ENCODE measurements at regions not wholly inside any gene's neighbourhood (a gene's known extent, or its start where the extent isn't known, plus 50 kb on each side); places are given as distances from the start of the nearest gene placed in this dataset.

DNA sequence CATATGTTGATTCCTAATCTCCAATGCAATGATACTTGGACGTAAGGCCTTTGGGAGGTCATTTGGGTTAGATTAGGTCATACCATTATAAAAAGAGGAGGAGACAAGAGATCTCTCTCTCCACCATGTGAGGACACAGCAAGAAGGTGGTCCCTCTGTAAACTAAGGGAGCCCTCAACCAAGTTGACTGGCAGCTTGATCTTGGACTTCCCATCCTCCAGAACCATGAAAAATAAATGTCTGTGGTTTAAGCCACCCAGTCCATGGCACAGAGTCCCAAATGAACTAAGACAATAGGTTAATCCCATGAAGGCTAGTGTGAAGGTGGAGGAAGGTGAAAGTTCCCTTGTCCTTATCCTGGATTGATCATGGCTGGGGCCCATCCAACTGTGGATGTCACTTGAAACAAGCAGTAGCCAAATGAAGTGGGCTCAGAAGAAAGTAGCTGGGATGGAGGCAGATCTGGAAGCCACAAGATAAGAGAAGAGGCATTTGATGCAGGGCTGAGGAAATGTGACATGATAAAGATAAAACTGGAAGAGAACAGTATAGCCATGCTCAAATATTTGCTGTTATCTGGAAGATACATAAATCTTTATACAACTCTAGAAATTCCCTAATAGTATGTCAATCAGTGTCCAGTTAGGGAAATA, 99.9 kb downstream of the BANF2 start:
- H3K4me1 Mint-ChIP-seq, result peaks cover 3% of the 10 kb centered on the region

DNA sequence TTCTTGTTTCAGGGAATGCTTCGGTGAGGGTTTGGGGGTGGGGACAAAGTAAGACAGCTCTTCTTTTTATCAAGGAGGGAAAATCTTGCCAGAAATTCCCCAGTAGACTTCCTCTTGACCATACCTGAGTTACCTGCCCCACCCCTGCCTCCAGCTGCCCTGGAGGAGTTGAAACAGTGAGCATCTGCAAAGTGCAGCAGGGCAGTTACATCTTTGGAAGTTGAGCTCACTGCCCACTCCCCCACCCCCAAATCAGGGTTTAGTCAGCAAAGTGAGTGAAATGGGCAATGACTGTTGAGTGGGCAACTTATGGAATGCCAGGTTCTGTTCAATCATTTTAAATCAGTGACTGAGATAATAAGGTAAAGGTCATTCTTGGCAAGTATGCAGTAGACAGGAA, 98.8 kb downstream of the BANF2 start:
- ATAC-seq, result no peak
- intact Hi-C loops (cut with DNase I, micrococcal nuclease), result no loop called here
- ChIA-PET CTCF (interaction anchor here (0.6 to 1.0 kb wide), 3 partner anchors 8 to 141 kb away, joined by 3 to 4 read pairs (median 3); no protein-coding TSS in a partner anchor), POLR2A (no interaction called here)
- H3K9me3 Mint-ChIP-seq (ENCODE audit: low read depth), result no peaks in the 10 kb centered on the region
- H3K4me3 Mint-ChIP-seq, result no peak overlapping the region
- H3K4me1 Mint-ChIP-seq, result peaks cover 3% of the 10 kb centered on the region
- no peak for DNase-seq
- no peaks in the 10 kb centered on the region for H3K36me3 Mint-ChIP-seq (ENCODE audit: low read depth)
- H3K27ac Mint-ChIP-seq, result no peak overlapping the region
- H3K27me3 Mint-ChIP-seq, result peaks cover 8% of the 10 kb centered on the region

More for the DNA sequence above, 99.9 kb downstream of the BANF2 start:
- peaks cover 8% of the 10 kb centered on the region for H3K27me3 Mint-ChIP-seq
- DNase-seq, result no peak
- ChIA-PET CTCF (interaction anchor here (0.6 kb wide), 1 partner anchor 44 kb away, joined by 3 read pairs; no protein-coding TSS in a partner anchor), POLR2A (no interaction called here)
- intact Hi-C loops (cut with DNase I, micrococcal nuclease), result no loop called here
- no peaks in the 10 kb centered on the region for H3K9me3 Mint-ChIP-seq (ENCODE audit: low read depth)
- ATAC-seq, result no peak
- no peak overlapping the region for H3K4me3 Mint-ChIP-seq
- H3K27ac Mint-ChIP-seq, result no peak overlapping the region
- no peaks in the 10 kb centered on the region for H3K36me3 Mint-ChIP-seq (ENCODE audit: low read depth)

DNA sequence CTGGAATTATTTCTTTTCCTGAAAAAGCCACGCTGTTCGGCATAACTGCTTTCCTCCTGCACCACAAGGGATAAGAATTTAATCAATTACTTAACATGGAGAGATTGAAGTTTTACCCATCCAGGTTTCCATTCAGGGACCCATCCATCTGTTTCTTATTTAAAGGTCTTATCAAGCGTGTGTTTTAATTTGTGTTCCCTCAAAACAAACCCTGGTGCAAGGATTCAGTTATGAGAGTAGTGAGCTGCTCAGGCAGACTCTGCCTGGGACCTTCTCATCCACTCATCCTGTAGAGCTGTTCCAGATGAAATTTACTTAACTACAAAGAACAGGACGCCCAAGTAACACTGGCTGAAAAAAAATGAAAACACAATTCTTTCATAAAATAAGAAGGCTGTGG, 97.8 kb downstream of the BANF2 start:
- H3K36me3 Mint-ChIP-seq (ENCODE audit: low read depth), result no peaks in the 10 kb centered on the region
- H3K4me1 Mint-ChIP-seq, result peaks cover 3% of the 10 kb centered on the region
- DNase-seq (no peak), ATAC-seq (no peak)
- ChIA-PET POLR2A (no interaction called here), CTCF (interaction anchor here (0.5 to 1.0 kb wide), 3 partner anchors 9 to 336 kb away, joined by 3 to 4 read pairs (median 4); no protein-coding TSS in a partner anchor)
- H3K9me3 Mint-ChIP-seq (ENCODE audit: low read depth), result no peaks in the 10 kb centered on the region
- no peak overlapping the region for H3K4me3 Mint-ChIP-seq
- H3K27me3 Mint-ChIP-seq, result peaks cover 8% of the 10 kb centered on the region
- intact Hi-C loops (cut with DNase I, micrococcal nuclease), result no loop called here
- H3K27ac Mint-ChIP-seq, result no peak overlapping the region

DNA sequence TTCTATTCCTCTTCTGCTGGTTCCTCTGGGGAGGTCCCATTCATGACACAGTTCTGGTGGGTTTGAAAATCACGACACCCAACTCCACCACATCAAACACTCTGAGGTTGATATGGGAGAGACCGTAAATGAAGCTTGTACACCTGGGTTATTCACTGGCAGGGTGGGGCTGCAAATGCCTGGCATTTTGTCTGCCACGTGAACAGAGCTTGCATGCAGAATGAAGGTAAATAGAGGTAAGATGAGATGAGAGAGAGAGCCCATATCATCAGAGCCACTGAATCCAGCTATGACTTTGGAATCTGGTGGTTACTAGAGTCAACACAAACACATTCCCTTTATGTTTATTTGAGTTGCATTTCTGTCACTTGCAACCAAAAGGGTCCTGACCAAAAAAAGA, 97.4 kb downstream of the BANF2 start:
- no peak for DNase-seq
- ATAC-seq, result no peak
- POLR2A ChIA-PET, result no interaction called here
- Mint-ChIP-seq H3K4me1 (peaks cover 3% of the 10 kb centered on the region), H3K36me3 (ENCODE audit: low read depth) (no peaks in the 10 kb centered on the region), H3K27me3 (peaks cover 8% of the 10 kb centered on the region), H3K27ac (no peak overlapping the region), H3K4me3 (no peak overlapping the region), H3K9me3 (ENCODE audit: low read depth) (no peaks in the 10 kb centered on the region)
- intact Hi-C loops (cut with DNase I, micrococcal nuclease), result no loop called here
- CTCF ChIA-PET, result no interaction called here

DNA sequence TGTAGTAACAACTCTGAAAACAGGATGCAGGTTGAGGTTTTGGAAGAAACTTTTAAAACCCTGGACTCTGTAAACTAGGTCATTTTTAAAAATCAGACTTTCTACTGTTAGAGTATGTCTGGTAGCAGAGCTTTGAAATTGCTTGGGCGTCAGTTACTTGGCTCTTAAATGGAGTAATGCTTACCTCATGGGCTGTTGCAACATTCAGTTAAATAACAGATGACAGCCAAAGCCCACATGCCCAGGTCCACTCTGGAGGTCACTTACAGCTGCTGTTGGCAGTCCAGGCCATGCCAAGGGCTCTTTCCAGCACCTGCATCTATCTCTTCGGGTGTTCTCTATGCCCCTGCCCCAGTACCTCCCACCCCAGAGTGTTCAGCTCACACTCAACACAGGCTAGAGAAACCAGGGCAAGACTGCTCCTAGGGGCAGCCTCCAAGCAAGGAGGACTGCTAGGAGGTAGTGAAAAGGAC, 96.4 kb downstream of the BANF2 start:
- Mint-ChIP-seq H3K4me1 (peaks cover 3% of the 10 kb centered on the region), H3K27ac (no peak overlapping the region), H3K36me3 (ENCODE audit: low read depth) (no peaks in the 10 kb centered on the region), H3K9me3 (ENCODE audit: low read depth) (no peaks in the 10 kb centered on the region), H3K4me3 (no peak overlapping the region), H3K27me3 (peaks cover 8% of the 10 kb centered on the region)
- ChIA-PET CTCF (no interaction called here), POLR2A (no interaction called here)
- ATAC-seq (no peak), DNase-seq (no peak)
- intact Hi-C loops (cut with DNase I, micrococcal nuclease), result no loop called here

DNA sequence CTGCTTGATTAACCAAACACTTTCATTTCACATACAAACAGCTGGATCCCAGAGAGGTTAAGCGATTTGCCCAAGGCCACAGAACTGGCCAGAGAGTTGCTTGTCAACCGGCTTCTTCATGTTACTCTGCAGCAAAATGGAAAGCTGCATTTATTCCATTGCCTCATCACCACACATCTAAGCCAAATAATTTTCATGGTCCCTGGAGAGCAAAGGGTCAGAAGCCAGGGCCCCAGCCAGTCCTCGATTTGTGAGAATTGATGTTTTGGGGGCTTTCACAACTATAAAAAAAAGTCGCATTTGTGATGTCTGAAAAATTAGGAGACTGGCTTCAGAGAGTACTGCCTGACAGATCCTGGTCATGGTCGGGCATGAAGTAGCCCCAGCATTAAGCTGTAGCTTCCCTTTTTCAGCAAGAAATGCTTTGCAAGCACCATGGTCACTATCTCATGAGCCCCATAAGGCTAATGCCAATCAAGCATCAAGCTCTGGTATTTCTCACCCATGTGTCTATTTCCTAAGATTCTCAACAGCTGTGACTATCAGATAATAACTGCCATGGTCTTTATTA, 95.8 kb downstream of the BANF2 start:
- CTCF ChIA-PET, result no interaction called here
- Mint-ChIP-seq H3K27me3 (peaks cover 8% of the 10 kb centered on the region), H3K4me3 (no peak overlapping the region), H3K4me1 (peaks cover 3% of the 10 kb centered on the region), H3K9me3 (ENCODE audit: low read depth) (no peaks in the 10 kb centered on the region), H3K36me3 (ENCODE audit: low read depth) (no peaks in the 10 kb centered on the region), H3K27ac (no peak overlapping the region)
- ATAC-seq, result no peak
- POLR2A ChIA-PET, result interaction anchor here (0.6 kb wide), 1 partner anchor 205 kb away, joined by 4 read pairs; no protein-coding TSS in a partner anchor
- intact Hi-C loops (cut with DNase I, micrococcal nuclease), result no loop called here
- DNase-seq, result no peak

DNA sequence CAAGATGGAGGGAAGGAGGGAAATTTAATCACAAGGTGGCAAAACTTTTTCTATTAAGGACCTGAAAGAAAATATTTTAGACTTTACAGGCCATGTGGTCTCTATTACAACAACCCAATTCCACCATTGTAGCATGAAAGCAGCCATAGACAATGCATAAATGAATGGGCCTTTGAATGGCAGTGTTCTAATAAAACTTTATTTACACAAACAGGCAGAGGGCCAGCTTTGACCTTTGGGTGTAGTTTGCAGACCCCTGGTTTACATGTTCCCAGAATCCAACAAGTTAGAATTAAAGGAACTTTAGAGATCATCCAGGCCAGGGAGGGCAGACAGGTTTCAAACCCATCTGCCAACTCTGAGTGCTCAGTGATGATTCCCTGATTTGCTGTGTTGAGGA, 95.2 kb downstream of the BANF2 start:
- DNase-seq (no peak), ATAC-seq (no peak)
- intact Hi-C loops (cut with DNase I, micrococcal nuclease), result no loop called here
- peaks cover 8% of the 10 kb centered on the region for H3K27me3 Mint-ChIP-seq
- ChIA-PET POLR2A (no interaction called here), CTCF (no interaction called here)
- H3K4me1 Mint-ChIP-seq, result peaks cover 3% of the 10 kb centered on the region
- H3K27ac Mint-ChIP-seq, result no peak overlapping the region
- H3K4me3 Mint-ChIP-seq, result no peak overlapping the region
- H3K9me3 Mint-ChIP-seq (ENCODE audit: low read depth), result no peaks in the 10 kb centered on the region
- no peaks in the 10 kb centered on the region for H3K36me3 Mint-ChIP-seq (ENCODE audit: low read depth)

DNA sequence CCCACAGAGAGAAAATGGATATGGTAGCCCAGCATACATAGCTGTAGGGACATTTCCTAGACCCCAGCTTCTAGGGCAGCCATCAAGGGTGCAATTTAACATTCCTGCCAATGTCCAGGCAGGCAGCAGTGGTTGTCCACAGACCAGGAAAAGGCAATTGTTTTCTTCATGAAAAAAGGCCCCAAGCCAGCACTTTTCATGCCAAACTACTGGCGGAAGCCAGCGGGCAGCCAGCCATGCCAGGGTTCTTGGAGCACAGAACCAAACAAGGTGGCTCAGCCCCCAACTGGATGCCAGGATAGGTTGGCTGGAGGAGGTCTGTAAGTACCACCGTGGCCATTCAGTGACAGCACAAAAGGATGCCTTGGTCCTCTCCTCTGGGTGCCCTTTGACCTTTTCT, 94.6 kb downstream of the BANF2 start:
- intact Hi-C loops (cut with DNase I, micrococcal nuclease), result no loop called here

DNA sequence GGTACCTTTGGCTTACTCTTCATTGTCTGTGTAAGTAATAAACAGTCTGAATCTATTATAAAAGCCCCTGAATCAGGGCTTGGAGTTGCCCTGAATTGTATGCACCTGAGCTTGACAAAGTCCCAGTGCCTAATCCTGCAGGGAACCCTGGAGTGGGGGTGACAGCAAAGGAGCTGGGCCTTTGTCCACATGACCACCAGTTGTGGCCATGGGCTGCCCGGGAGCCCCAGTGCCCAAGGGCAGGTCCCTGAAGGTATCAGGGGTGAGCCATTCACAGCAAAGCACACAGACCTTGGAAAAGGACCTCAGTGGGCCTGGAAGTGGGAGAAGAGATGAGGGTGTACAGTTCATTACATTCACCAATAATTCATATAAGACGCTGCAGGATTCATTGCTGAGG, 94.2 kb downstream of the BANF2 start:
- no peak overlapping the region for H3K27ac Mint-ChIP-seq
- DNase-seq (no peak), ATAC-seq (no peak)
- intact Hi-C loops (cut with DNase I, micrococcal nuclease), result no loop called here
- H3K4me1 Mint-ChIP-seq, result peaks cover 3% of the 10 kb centered on the region
- ChIA-PET POLR2A (no interaction called here), CTCF (no interaction called here)
- H3K36me3 Mint-ChIP-seq (ENCODE audit: low read depth), result no peaks in the 10 kb centered on the region
- no peak overlapping the region for H3K4me3 Mint-ChIP-seq
- H3K27me3 Mint-ChIP-seq, result peaks cover 5% of the 10 kb centered on the region
- H3K9me3 Mint-ChIP-seq (ENCODE audit: low read depth), result no peaks in the 10 kb centered on the region

More for the DNA sequence above, 94.6 kb downstream of the BANF2 start:
- no peak overlapping the region for H3K4me3 Mint-ChIP-seq
- ChIA-PET CTCF (no interaction called here), POLR2A (no interaction called here)
- no peaks in the 10 kb centered on the region for H3K36me3 Mint-ChIP-seq (ENCODE audit: low read depth)
- DNase-seq (no peak), ATAC-seq (no peak)
- H3K9me3 Mint-ChIP-seq (ENCODE audit: low read depth), result no peaks in the 10 kb centered on the region
- no peak overlapping the region for H3K27ac Mint-ChIP-seq
- peaks cover 3% of the 10 kb centered on the region for H3K4me1 Mint-ChIP-seq
- H3K27me3 Mint-ChIP-seq, result peaks cover 7% of the 10 kb centered on the region

DNA sequence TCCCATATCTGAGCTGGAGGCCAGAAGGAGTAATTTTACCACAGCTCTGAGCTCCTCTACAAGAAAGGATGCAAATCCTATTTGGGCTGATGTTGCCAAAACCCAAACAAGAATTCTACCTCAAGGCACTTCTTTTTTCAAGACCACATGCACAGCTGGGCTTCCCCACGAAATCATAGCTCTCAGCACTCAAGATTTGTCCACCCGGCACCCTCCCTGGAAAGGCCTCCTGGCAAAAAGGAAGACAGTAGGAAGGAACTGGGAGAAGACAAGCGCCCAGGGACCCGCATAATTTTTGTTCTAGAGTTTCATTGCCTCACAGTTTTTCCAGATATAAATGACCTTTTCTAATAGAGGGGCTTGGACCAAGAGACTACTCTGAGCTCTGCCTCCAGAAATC, 90.5 kb downstream of the BANF2 start:
- no peaks in the 10 kb centered on the region for H3K36me3 Mint-ChIP-seq (ENCODE audit: low read depth)
- no peaks in the 10 kb centered on the region for H3K9me3 Mint-ChIP-seq (ENCODE audit: low read depth)
- H3K27ac Mint-ChIP-seq, result no peak overlapping the region
- ATAC-seq (no peak), DNase-seq (no peak)
- CTCF ChIA-PET, result no interaction called here
- H3K4me3 Mint-ChIP-seq, result no peak overlapping the region
- intact Hi-C loops (cut with DNase I, micrococcal nuclease), result no loop called here
- POLR2A ChIA-PET, result no interaction called here
- H3K27me3 Mint-ChIP-seq, result no peaks in the 10 kb centered on the region
- H3K4me1 Mint-ChIP-seq, result no peaks in the 10 kb centered on the region

DNA sequence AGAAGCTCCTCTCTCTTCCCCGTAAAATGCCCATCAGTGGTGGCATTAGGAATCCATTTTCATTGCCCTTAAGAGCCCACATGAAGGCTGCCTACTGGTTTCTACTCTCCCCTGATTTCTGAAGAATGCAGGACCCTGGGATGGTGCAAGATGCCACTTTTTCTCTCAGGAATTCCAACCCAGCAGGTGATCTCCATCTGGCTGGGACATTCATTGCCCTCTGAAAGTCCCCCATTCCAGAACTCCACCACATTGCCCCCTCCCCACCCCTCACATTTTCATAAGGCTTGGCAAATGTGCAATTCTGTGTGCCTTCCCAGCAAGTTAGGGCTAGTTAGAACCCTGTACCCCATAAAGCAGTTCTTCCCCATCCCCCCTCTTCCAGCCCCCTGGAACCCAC, 88.0 kb downstream of the BANF2 start:
- no peak overlapping the region for H3K27ac Mint-ChIP-seq
- POLR2A ChIA-PET, result no interaction called here
- no peak for ATAC-seq

DNA sequence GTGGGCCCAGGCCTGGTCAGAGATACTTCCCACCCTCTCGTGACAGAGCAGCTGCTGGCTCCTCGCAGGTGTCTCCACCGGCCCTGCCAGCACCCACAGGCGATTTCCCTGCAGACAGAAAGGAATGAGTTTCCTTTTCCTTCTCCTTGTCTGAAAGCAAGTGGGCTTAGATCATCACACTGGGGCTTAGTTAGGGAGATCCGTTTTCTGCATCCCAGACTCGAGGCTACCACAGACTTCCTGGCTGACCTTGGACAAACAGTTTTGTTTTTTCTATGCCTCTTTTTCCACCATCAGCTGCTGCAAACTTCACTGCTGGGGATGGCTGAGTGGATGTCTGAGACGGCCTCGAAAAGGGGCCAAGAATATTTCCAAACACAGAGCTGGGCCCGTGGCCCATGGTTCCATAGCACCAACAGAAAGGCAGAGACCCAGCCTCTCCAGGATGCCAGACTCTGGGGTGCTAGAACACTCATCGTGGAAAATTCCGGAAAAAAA, 86.5 kb downstream of the BANF2 start:
- Mint-ChIP-seq H3K27me3 (no peaks in the 10 kb centered on the region), H3K9me3 (ENCODE audit: low read depth) (no peaks in the 10 kb centered on the region), H3K36me3 (ENCODE audit: low read depth) (no peaks in the 10 kb centered on the region), H3K4me1 (no peaks in the 10 kb centered on the region), H3K27ac (no peak overlapping the region), H3K4me3 (no peak overlapping the region)
- ChIA-PET POLR2A (no interaction called here), CTCF (interaction anchor here (1.1 kb wide), 1 partner anchor 28 kb away, joined by 3 read pairs; no protein-coding TSS in a partner anchor)
- no peak for ATAC-seq
- intact Hi-C loops (cut with DNase I, micrococcal nuclease), result no loop called here
- DNase-seq, result no peak

More for the DNA sequence above, 88.0 kb downstream of the BANF2 start:
- intact Hi-C loops (cut with DNase I, micrococcal nuclease), result no loop called here
- Mint-ChIP-seq H3K4me3 (no peak overlapping the region), H3K27me3 (no peaks in the 10 kb centered on the region), H3K9me3 (ENCODE audit: low read depth) (no peaks in the 10 kb centered on the region), H3K4me1 (no peaks in the 10 kb centered on the region), H3K36me3 (ENCODE audit: low read depth) (no peaks in the 10 kb centered on the region)
- CTCF ChIA-PET, result no interaction called here
- no peak for DNase-seq

All from activated CD4-positive, alpha-beta T cell treated with anti-CD3 and anti-CD28 coated beads for 36 hours (primary cell).